ENCODE measurements at regions not wholly inside any gene's neighbourhood (a gene's known extent, or its start where the extent isn't known, plus 50 kb on each side); places are given as distances from the start of the nearest gene placed in this dataset.

- DNase-seq: no peak
Measured at GRCh38 chr20:18971574-18971973, 158.0 kb downstream of the SCP2D1 start.

- no peak for DNase-seq
Measured at GRCh38 chr20:18972251-18972876, 158.8 kb downstream of the SCP2D1 start.

- no peak for DNase-seq
Measured at GRCh38 chr20:18973529-18974173, 160.1 kb downstream of the SCP2D1 start.

DNA sequence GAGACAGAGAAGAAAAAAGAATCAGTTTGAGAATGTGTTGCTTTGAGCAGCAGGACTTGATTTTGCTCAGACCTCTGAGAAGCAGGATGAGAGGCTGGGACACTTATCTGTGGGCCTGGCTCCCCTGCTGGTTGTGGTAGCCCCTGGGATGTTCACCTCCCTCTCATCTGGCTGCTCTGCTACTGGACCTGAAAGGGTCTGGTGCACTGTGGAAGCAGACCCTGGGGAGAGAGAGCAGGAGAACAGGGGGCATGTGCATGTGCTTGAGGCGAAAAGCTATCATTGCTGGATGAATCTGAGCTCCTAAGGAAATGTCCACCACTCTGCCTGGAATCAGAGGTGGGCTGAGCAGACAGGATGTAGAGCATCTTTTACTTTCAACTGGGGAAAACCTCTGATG is 161.1 kb downstream of the SCP2D1 start:
- no peak for DNase-seq

GRCh38 chr20:18977441-18977840 is 163.9 kb downstream of the SCP2D1 start:
- DNase-seq: no peak

- DNase-seq: no peak
Measured at GRCh38 chr20:18978311-18978710, 164.7 kb downstream of the SCP2D1 start.

DNA sequence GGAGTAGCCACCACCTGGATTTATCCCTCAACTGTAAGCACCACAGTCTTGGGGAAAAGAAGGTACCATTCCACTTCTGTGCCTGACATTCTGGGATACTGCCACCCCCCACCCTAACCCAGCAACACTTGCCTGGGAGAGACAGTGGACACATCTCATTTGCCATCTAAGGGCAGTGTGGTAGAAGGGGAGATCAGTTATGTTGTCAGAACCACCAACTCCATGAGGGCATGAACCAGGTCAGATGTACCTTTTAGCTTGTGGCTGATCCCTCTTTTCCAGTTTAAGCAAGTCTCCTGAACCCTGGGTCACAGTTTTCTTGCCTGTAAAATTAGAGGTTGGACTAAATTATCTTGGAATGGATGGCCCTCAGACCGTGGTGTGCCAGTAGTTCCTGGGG is 165.5 kb downstream of the SCP2D1 start:
- DNase-seq: no peak

GRCh38 chr20:18981962-18982539 is 168.5 kb downstream of the SCP2D1 start:
- DNase-seq: no peak

DNA sequence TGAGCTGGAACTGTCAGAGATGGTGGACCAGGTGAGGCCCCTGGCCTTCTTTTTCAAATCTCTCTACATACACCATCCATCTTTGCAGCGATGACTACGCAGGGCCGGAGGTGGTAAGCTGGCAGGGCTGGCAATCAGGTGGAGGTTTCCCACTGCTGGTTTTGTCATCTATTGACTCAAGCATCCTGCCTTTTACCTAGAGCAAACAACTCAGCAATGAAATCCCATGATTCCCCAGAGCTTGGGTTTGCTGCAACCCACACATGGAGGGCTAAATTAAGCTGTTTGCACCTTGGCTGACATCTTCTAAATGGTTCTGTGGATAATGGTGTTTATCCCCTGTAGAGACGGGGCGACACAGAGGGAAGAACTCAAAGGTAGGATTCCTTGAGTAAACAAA is 170.2 kb downstream of the SCP2D1 start:
- DNase-seq: no peak

DNA sequence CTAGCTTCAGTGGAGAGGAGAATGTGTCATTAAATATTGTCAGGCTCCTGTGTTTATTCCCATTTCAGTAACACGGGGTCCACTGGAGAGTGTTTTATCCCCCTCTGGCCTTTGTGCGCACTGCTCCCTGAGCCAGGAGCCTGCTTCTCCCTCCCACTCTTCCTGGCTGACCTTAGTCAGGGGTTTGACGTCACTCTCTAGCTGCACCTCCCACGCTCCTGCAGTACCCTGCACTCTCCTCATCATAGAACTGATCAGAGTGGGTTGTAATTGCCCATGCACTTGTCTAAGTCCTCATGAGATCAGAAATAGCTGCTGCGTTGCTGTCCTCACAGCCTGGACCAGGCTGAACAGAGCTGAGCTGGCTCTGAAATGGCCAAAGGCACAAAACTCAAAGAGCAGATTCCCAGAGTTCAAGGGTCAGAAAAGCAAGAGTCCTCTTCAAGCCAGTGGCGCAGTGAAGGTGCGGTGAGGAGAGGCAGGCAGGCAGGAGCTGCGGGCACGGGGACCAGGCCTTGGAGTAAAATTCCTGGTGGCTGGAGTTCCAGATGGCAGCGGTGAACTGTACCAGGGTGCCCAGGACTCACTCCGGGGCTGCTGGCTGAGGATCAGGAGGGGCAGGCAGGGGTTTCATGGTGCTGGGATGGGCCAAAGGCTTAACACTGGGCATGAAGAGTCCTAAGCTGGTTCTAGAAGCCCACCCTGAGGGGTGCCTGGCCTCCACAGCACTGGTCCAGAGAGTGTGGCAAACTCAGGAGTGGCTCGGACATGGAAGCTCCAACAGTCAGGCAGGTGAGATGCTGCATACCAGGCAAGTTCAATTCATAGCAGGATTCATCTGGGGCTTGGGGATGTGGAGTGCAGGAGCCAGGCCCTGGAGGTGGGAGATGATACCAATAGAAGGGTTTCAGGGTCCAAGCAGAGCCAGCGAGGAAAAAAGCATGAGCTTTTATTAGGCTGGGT is 170.9 kb downstream of the SCP2D1 start:
- DNase-seq: no peak

DNA sequence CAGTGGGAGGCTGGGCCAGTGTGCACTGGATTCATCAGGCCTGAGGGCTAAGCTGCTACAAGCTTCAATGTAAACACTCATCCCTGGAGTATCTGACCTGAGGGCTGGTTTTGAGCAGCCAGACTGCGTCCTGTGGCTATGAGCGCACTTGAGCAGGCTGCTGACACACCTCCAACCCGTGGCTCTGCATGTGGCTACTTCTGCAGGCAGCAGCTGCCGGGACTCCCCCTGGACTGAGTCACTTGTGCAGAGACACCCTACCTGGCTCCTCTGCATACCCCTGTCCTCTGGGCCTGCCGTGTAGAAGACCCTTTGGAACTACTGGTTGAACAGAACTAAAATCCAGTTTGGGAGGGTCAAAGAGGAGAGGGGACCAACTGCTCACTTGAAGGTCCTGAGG is 172.0 kb downstream of the SCP2D1 start:
- no peak for DNase-seq

DNA sequence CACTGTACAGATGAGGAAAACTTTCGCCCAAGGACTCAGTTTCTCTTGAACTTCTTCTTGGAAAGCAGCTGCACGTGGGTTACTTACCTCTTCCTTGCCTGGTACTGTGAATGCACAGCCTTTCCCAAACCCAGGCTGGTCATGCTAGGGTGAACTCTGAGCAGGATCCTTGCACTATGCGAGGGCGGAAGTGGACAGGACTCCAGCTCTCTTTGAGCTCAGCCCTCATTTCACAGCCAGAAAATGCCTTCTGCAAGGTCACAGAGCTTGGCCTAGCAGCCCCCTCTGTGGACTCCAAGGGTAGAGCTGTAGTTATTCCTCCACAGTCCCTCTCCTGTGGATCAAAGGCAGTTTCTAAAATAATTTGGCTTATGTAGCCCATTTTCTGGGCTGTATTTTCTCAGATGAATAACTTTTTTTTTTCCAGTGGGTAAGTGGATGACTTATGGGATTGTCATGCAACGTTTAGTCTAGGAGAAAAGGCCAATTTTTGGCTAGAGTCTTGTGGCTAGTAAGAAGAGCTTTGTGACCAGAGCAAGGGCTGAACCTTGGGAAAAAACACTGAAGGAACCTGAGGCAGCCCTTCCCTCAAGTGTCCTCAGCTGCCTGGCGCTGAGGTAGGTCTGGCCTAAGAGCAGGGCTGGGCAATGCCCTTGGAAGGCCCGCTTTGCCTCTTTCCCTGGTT is 172.7 kb downstream of the SCP2D1 start:
- no peak for DNase-seq

DNA sequence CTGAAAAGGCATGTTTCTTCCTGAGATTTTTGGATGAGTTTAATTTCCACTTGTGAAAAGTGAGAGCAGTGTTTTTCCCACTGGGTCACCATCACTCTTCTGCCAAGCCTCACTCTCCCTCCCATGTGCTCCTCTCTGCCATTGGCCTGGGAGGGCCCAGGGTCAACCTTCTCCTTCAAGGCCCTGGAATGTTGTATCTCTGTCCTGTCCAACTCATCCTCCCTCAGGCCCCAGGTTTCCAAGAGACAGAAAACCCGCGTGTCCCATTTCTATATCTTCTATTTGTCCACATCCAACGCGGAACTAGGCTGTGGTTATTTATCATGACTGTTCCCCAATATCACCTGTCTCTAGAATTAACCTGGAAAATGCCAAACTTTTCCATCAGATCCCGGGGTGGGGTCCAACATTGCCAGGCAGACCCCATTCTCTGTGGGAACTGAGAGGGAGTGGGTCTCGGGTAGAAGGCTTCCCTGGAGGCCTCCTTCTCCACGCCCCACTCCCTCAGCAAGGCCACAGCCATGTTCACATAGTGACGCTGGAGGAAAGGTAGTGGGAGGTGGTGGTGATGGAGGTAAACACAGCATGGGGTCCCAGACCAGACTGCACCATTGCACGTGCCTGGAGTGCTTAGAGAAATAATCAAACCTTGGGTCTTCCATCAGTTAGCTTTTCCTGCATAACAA is 173.5 kb downstream of the SCP2D1 start:
- DNase-seq: no peak

- DNase-seq: no peak
Measured at GRCh38 chr20:18987781-18988360, 174.3 kb downstream of the SCP2D1 start.

DNA sequence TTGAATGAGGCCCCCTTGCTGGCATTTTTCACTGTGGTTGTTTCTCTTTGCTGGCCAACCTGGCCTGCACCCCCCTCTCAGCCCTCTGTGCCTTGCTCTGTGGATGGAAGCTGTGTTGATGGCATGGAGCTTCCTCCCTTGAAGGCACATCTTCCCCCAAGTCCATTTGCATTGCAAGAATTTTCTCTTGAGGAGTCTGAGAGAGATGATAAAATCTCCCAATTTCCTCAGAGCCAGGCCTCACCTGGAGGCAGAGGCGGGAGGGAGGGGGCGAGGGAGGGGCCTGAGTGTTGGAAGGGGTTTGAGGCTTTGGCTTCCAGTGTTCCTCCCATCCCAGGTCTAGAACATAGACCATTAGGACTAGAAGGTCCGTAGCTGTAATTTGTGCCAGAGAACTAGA is 175.1 kb downstream of the SCP2D1 start:
- no peak for DNase-seq

- DNase-seq: peak; percentile 51
Measured at GRCh38 chr20:18989736-18990474, 176.3 kb downstream of the SCP2D1 start.

- DNase-seq: no peak
Measured at GRCh38 chr20:18991012-18991411, 177.4 kb downstream of the SCP2D1 start.

- DNase-seq: no peak
Measured at GRCh38 chr20:18992418-18992817, 178.8 kb downstream of the SCP2D1 start.

DNA sequence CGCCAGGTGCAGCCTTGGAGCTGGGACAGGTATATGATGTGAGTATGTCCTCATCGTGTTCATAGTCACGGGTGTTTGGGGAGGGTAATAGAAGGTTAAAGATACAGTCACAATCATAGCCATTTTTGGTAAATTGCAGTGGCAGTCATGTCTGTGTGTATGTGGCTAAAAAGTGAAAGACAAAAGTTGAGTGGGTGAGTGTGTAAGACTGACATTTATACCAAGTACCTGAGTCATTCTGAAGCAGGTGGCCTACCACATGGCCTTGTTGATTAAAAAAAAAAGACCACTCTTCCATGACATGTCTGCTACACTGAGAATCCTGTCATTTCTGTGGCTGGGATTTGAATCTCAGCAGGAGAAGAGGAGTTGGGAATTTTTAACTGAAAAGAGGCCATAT is 181.9 kb downstream of the SCP2D1 start:
- DNase-seq: no peak

DNA sequence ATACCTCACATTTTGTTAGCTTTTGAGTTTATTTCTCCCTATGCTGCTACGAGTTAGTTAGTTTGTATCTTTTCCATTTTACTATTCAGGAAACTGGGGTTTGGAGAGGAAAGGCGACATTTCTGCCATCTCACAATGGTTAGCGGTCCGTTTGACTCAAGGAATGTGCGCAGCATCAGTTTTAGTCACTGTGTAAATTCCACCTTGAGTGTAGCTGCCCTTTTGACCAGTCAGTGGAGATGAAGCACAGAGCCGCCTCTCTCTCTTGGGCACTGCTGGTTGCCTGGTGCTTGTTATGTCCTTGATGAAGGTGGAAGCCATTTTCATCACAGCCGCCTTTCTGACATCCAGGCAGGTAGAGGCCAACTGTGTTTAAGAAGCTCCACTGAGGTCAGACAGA is 185.5 kb downstream of the SCP2D1 start:
- no peak for DNase-seq

DNA sequence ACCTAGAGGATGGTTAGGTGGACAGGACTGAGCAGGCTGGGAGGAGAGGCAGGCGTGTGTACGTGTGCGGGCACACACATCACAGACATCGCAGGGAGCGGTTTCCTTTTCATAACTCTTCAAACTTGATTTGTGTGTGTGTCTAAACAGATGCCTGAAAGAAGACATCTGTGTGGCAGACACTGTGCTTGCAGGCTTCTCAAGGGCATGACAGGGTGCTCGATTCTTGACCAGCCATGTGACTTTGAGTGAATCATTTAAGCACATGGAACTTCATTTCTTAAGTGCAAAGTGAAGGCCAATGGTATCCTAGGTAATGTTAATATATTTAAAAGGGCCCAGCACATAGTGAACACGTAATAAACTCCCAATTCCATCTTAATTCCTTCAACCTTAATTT is 186.5 kb downstream of the SCP2D1 start:
- DNase-seq: no peak

All from femur (tissue), 1 donor.